ENCODE measurements at regions not wholly inside any gene's neighbourhood (a gene's known extent, or its start where the extent isn't known, plus 50 kb on each side); places are given as distances from the start of the nearest gene placed in this dataset.

GRCh38 chr14:101707068-101707842 lies 54.3 kb upstream of the PPP2R5C start (continued):
- TF ChIP-seq CTCF (IDR thresholded peaks at IDR 0.05) (peak; percentile 91), BHLHE40 (IDR thresholded peaks at IDR 0.05; ENCODE audit: low read depth, low read length) (no peak), TFCP2L1 (CRISPR knock-in tag; IDR thresholded peaks at IDR 0.05) (no peak), PHF8 (IDR thresholded peaks at IDR 0.05; ENCODE audit: borderline replicate concordance, low read depth) (no peak), CBX2 (IDR thresholded peaks at IDR 0.05; ENCODE audit: borderline replicate concordance, low read depth) (no peak), GATA3 (IDR thresholded peaks at IDR 0.05; ENCODE audit: borderline replicate concordance) (no peak), JUNB (IDR thresholded peaks at IDR 0.05) (no peak), RFX5 (IDR thresholded peaks at IDR 0.05) (peak; percentile 30; the same call in 1 of the 2 replicates), HDAC2 (IDR thresholded peaks at IDR 0.05) (no peak), CHD4 (IDR thresholded peaks at IDR 0.05; ENCODE audit: borderline replicate concordance) (no peak), POLR2A (IDR thresholded peaks at IDR 0.05; ENCODE audit: low read length) (no peak), ESRRA (IDR thresholded peaks at IDR 0.05; ENCODE audit: borderline replicate concordance, low read length) (no peak), SMC3 (IDR thresholded peaks at IDR 0.05) (peak; percentile 89), FOXS1 (CRISPR knock-in tag; IDR thresholded peaks at IDR 0.05) (no peak), RAD21 (conservative IDR thresholded peaks at IDR 0.05 in 1 of 2, IDR thresholded peaks at IDR 0.05 in 1 of 2) (peak; percentile 94 to 96)

- 86% methylated on average over 8 of the region's 12 CpGs for WGBS (ENCODE audit: missing lambda C conversion rate)
- ATAC-seq: peak in 1 of 2 experiments; percentile 37; a peak in 3 of 6 replicates
- H3K27ac ChIP-seq: peak overlapping the region; percentile 61 to 75
- H3K4me3 ChIP-seq: no peak overlapping the region
- DNase-seq (ENCODE audit: low read depth in 1 of 2, low spot score in 1 of 2): no peak
- ChIA-PET POLR2A (no interaction called here), CTCF (interaction anchor here (0.6 to 5.1 kb wide), 42 partner anchors 11 to 1317 kb away, joined by 3 to 64 read pairs (median 5); no protein-coding TSS in a partner anchor)
- no peak for FAIRE-seq
- 0 out of 3 replicates have a peak, but pooled peaks cover 3% of the 10 kb centered on the region for H3K4me1 ChIP-seq
- no peak for TF ChIP-seq FOSB (CRISPR knock-in tag; IDR thresholded peaks at IDR 0.05)
- TF ChIP-seq NFE2L2 (conservative IDR thresholded peaks at IDR 0.05; ENCODE audit: low read length): no peak
- no peak for TF ChIP-seq POLR2AphosphoS2 (conservative IDR thresholded peaks at IDR 0.05; ENCODE audit: low read length)
- no peak for TF ChIP-seq HOXB5 (CRISPR knock-in tag; IDR thresholded peaks at IDR 0.05)
- TF ChIP-seq HDAC2 (IDR thresholded peaks at IDR 0.05): no peak
- no peak for TF ChIP-seq RFX5 (IDR thresholded peaks at IDR 0.05)
- no peak for TF ChIP-seq MYC (IDR thresholded peaks at IDR 0.05; ENCODE audit: borderline replicate concordance, low read length)
- no peak for TF ChIP-seq EHF (CRISPR knock-in tag; IDR thresholded peaks at IDR 0.05)
- TF ChIP-seq POLR2A (IDR thresholded peaks at IDR 0.05; ENCODE audit: low read length): no peak
- TF ChIP-seq ESRRA (IDR thresholded peaks at IDR 0.05; ENCODE audit: borderline replicate concordance, low read length): no peak
- no peak for TF ChIP-seq HOXB13 (CRISPR knock-in tag; IDR thresholded peaks at IDR 0.05; ENCODE audit: low read depth)
- no peak for TF ChIP-seq JUNB (IDR thresholded peaks at IDR 0.05)
- no peak for TF ChIP-seq KDM1A (IDR thresholded peaks at IDR 0.05; ENCODE audit: low read depth)
- H3K4me2 ChIP-seq: peak overlapping the region; percentile 72
- no peaks in the 10 kb centered on the region for H3K9me3 ChIP-seq
These were observed 53.5 kb upstream of the PPP2R5C start for GRCh38 chr14:101707863-101708620.
